ENCODE measurements at regions not wholly inside any gene's neighbourhood (a gene's known extent, or its start where the extent isn't known, plus 50 kb on each side); places are given as distances from the start of the nearest gene placed in this dataset.

GRCh38 chr5:89946916-89947315 is 462.6 kb downstream of the CETN3 start:
- no peak for TF ChIP-seq CTCF (IDR thresholded peaks at IDR 0.05; ENCODE audit: insufficient read depth, low read length)
- TF ChIP-seq POLR2AphosphoS5 (IDR thresholded peaks at IDR 0.05; ENCODE audit: low read depth), result no peak
